A549 (cell line): ENCODE measurements at regions not wholly inside any gene's neighbourhood (a gene's known extent, or its start where the extent isn't known, plus 50 kb on each side); places are given as distances from the start of the nearest gene placed in this dataset.

Source experiments
- ATAC-seq, 2 experiments: fragments of 200-7000 bp in 1 of 2; fragments of >200 bp in 1 of 2; cut with Nextera tagmentation in 1 of 2; cut with Tn5 transposase in 1 of 2; 3 replicates each; pipeline versions ENCODE4 v1.8.0 to v1.9.1; 2018 to 2020; ENCODE audit warnings: mild to moderate bottlenecking in 1 of 2, moderate library complexity in 1 of 2
- CTCF ChIA-PET: fragments of 300-600 bp; sonication (Branson Sonifier 250); formaldehyde crosslinking; extraction: SDS; loops from one replicate; lab custom pipeline; 2021; ENCODE audit warnings: antibody characterized with exemption, inconsistent platforms; lab: Yijun Ruan, JAX
- POLR2A ChIA-PET: fragments of 350-600 bp; formaldehyde crosslinking; extraction: SDS; loops from one replicate; lab custom pipeline; 2021; ENCODE audit warnings: antibody characterized with exemption, inconsistent platforms; lab: Yijun Ruan, JAX
- DNase-seq, 2 experiments: peaks; one replicate each; pipeline versions ENCODE4 v3.0.0 to v3.0.0-alpha.2; 2011 to 2016; ENCODE audit warnings: low read depth in 1 of 2, low spot score in 1 of 2
- FAIRE-seq: peaks from 2 replicates; lab custom pipeline; 2011; peaks lifted over from hg19 to GRCh38; lab: Jason Lieb, UNC
- H3K27ac ChIP-seq, 2 experiments: fragments of >200 bp; sonication (Bioruptor Twin); formaldehyde crosslinking; 3 replicates each; pipeline ENCODE4 v1.5.1; 2016 to 2017
- H3K4me1 ChIP-seq: fragments of >200 bp; sonication (Bioruptor Twin); formaldehyde crosslinking; 3 replicates; pipeline ENCODE4 v1.6.1; 2016
- H3K4me2 ChIP-seq: fragments of >200 bp; sonication (Bioruptor Twin); formaldehyde crosslinking; 3 replicates; pipeline ENCODE4 v1.6.1; 2016
- H3K4me3 ChIP-seq: fragments of >200 bp; sonication (Bioruptor Twin); formaldehyde crosslinking; 3 replicates; pipeline ENCODE4 v1.5.1; 2016
- H3K9me3 ChIP-seq: fragments of >200 bp; sonication (Bioruptor Twin); formaldehyde crosslinking; 3 replicates; pipeline ENCODE4 v1.6.1; 2016
- ATOH8 ChIP-seq: fragments of 250-450 bp; sonication (Bioruptor Pico); IDR thresholded peaks from 2 replicates; pipeline ENCODE4 v1.5.0; 2020; ENCODE audit warnings: low read depth, mild to moderate bottlenecking, moderate library complexity
- CBX2 ChIP-seq: fragments of 200-600 bp; sonication (generic); IDR thresholded peaks from 2 replicates; pipeline ENCODE4 v1.6.1; 2016; ENCODE audit warnings: low read depth, mild to moderate bottlenecking, borderline replicate concordance
- CEBPB ChIP-seq, 2 experiments: fragments of >200 bp in 1 of 2; sonication (Bioruptor Twin) in 1 of 2; formaldehyde crosslinking in 1 of 2; IDR thresholded peaks; 2 replicates each; pipeline ENCODE4 v1.6.1; 2012 to 2016
- CHD4 ChIP-seq: fragments of 200-600 bp; sonication (generic); IDR thresholded peaks from 2 replicates; pipeline ENCODE4 v1.6.1; 2016; ENCODE audit warnings: antibody characterized with exemption, mild to moderate bottlenecking, borderline replicate concordance
- EHF ChIP-seq: fragments of 250-450 bp; sonication (Bioruptor Pico); IDR thresholded peaks from 2 replicates; pipeline ENCODE4 v1.5.0; 2020; ENCODE audit warnings: mild to moderate bottlenecking
- EHMT2 ChIP-seq: fragments of 200-600 bp; sonication (generic); IDR thresholded peaks from 2 replicates; pipeline ENCODE4 v1.6.1; 2016; ENCODE audit warnings: antibody characterized with exemption, low read depth, mild to moderate bottlenecking, moderate library complexity
- ESRRA ChIP-seq: fragments of 150-350 bp; IDR thresholded peaks from 2 replicates; pipeline ENCODE4 v1.6.1; 2014; ENCODE audit warnings: mild to moderate bottlenecking, low read length, borderline replicate concordance
- FOXS1 ChIP-seq: fragments of 250-450 bp; sonication (Bioruptor Pico); IDR thresholded peaks from 2 replicates; pipeline ENCODE4 v1.5.0; 2020; ENCODE audit warnings: mild to moderate bottlenecking, moderate library complexity
- HEYL ChIP-seq: fragments of 250-450 bp; sonication (Bioruptor Pico); IDR thresholded peaks from 2 replicates; pipeline ENCODE4 v1.8.0; 2021; ENCODE audit warnings: mild to moderate bottlenecking, moderate library complexity
- HOXB13 ChIP-seq: fragments of 250-450 bp; sonication (Bioruptor Pico); IDR thresholded peaks from 2 replicates; pipeline ENCODE4 v1.5.0; 2020; ENCODE audit warnings: low read depth, mild to moderate bottlenecking, moderate library complexity
- JUNB ChIP-seq: fragments of >200 bp; sonication (Bioruptor Twin); formaldehyde crosslinking; IDR thresholded peaks from 2 replicates; pipeline ENCODE4 v1.6.1; 2016
- MAFK ChIP-seq: fragments of 450-650 bp; IDR thresholded peaks from 2 replicates; pipeline ENCODE4 v1.6.1; 2014; ENCODE audit not compliant: partially characterized antibody
- MAX ChIP-seq: IDR thresholded peaks from 2 replicates; pipeline ENCODE4 v1.6.1; 2012
- MAZ ChIP-seq: fragments of 150-350 bp; IDR thresholded peaks from 2 replicates; pipeline ENCODE4 v1.6.1; 2014; ENCODE audit warnings: antibody characterized with exemption, low read depth, low read length, borderline replicate concordance
- MYC ChIP-seq: IDR thresholded peaks from 2 replicates; pipeline ENCODE4 v1.6.1; 2012; ENCODE audit warnings: mild to moderate bottlenecking, inconsistent platforms, low read length, improper control_type of control experiment, borderline replicate concordance
- NFE2L2 ChIP-seq: fragments of 150-350 bp; conservative IDR thresholded peaks from 2 replicates; pipeline ENCODE4 v1.6.1; 2014; ENCODE audit warnings: low read length
- PBX3 ChIP-seq: IDR thresholded peaks from 2 replicates; pipeline ENCODE4 v1.6.1; 2012
- POLR2A ChIP-seq: IDR thresholded peaks from 2 replicates; pipeline ENCODE4 v1.6.1; 2012; ENCODE audit warnings: mild to moderate bottlenecking, low read length
- RFX5 ChIP-seq: fragments of 450-650 bp; IDR thresholded peaks from 2 replicates; pipeline ENCODE4 v1.7.1; 2014; ENCODE audit warnings: antibody characterized with exemption, mild to moderate bottlenecking, moderate library complexity
- SMC3 ChIP-seq: fragments of >200 bp; sonication (Bioruptor Twin); formaldehyde crosslinking; IDR thresholded peaks from 3 replicates; pipeline ENCODE4 v1.6.1; 2018; ENCODE audit warnings: inconsistent platforms
- SREBF2 ChIP-seq: fragments of 450-650 bp; IDR thresholded peaks from 2 replicates; pipeline ENCODE4 v1.6.1; 2014; ENCODE audit warnings: mild to moderate bottlenecking, moderate library complexity
- TFCP2L1 ChIP-seq: fragments of 250-450 bp; sonication (Bioruptor Pico); IDR thresholded peaks from 2 replicates; pipeline ENCODE4 v1.5.0; 2021; ENCODE audit warnings: mild to moderate bottlenecking
- USF2 ChIP-seq: fragments of 450-650 bp; IDR thresholded peaks from 2 replicates; pipeline ENCODE4 v1.6.1; 2014; ENCODE audit warnings: antibody characterized with exemption
- ZFP36 ChIP-seq: fragments of 450-650 bp; IDR thresholded peaks from 2 replicates; pipeline ENCODE4 v1.6.1; 2014; ENCODE audit warnings: borderline replicate concordance; ENCODE audit not compliant: partially characterized antibody
- ZNF302 ChIP-seq: fragments of 250-450 bp; sonication (Bioruptor Pico); IDR thresholded peaks from 2 replicates; pipeline ENCODE4 v1.9.0; 2021; ENCODE audit warnings: inconsistent platforms, mild to moderate bottlenecking, moderate library complexity
- WGBS: methylation state at CpG from one replicate; pipeline ENCODE4 v1.1.6; 2017; ENCODE audit errors: missing lambda C conversion rate; 5-methylcytosine and 5-hydroxymethylcytosine counted together

- H3K27ac ChIP-seq, result no peak overlapping the region
- H3K4me1 ChIP-seq, result no peaks in the 10 kb centered on the region
- H3K4me2 ChIP-seq, result no peak overlapping the region
- ChIA-PET POLR2A (no interaction called here), CTCF (interaction anchor here (1.2 to 1.6 kb wide), 2 partner anchors 435 to 437 kb away, joined by 3 to 4 read pairs; no protein-coding TSS in a partner anchor)
- no peak for FAIRE-seq
- 1% methylated on average over 2 of the region's 2 CpGs for WGBS
- H3K4me3 ChIP-seq, result no peak overlapping the region
- DNase-seq, result no peak
- 0 out of 3 replicates have a peak, but pooled peaks cover 3% of the 10 kb centered on the region for H3K9me3 ChIP-seq
- no peak for ATAC-seq
- TF ChIP-seq NFE2L2, result no peak
- no peak for TF ChIP-seq RFX5
- no peak for TF ChIP-seq CHD4
- TF ChIP-seq MAX, result no peak
- TF ChIP-seq POLR2A, result no peak
- no peak for TF ChIP-seq FOXS1 (CRISPR knock-in tag)
- TF ChIP-seq CEBPB (IDR thresholded peaks at IDR 0.05), result no peak
- no peak for TF ChIP-seq ESRRA
- no peak for TF ChIP-seq TFCP2L1 (CRISPR knock-in tag)
Measured at GRCh38 chr7:13717031-13717430, 272.4 kb downstream of the ETV1 start.

GRCh38 chr7:13724191-13724976, 265.1 kb downstream of the ETV1 start:
- WGBS, result 59% methylated on average over 8 of the region's 8 CpGs
- Histone ChIP-seq H3K4me3 (no peak overlapping the region), H3K9me3 (no peaks in the 10 kb centered on the region), H3K4me1 (no peaks in the 10 kb centered on the region), H3K4me2 (no peak overlapping the region), H3K27ac (no peak overlapping the region)
- TF ChIP-seq MYC (no peak), HEYL (CRISPR knock-in tag) (no peak), USF2 (no peak), EHF (CRISPR knock-in tag) (no peak), PBX3 (no peak), ZFP36 (no peak), JUNB (no peak), SREBF2 (no peak), EHMT2 (no peak), MAZ (no peak), TFCP2L1 (CRISPR knock-in tag) (no peak), SMC3 (no peak), HOXB13 (CRISPR knock-in tag) (no peak), MAFK (no peak), ATOH8 (no peak), NFE2L2 (no peak), CBX2 (no peak), ZNF302 (no peak)
- DNase-seq (no peak), ATAC-seq (no peak), FAIRE-seq (no peak)
- ChIA-PET POLR2A (no interaction called here), CTCF (interaction anchor here (0.9 to 1.5 kb wide), 3 partner anchors 435 to 967 kb away, joined by 3 read pairs; no protein-coding TSS in a partner anchor)
